NCI-H2227 (cell line): ENCODE measurements at regions not wholly inside any gene's neighbourhood (a gene's known extent, or its start where the extent isn't known, plus 50 kb on each side); places are given as distances from the start of the nearest gene placed in this dataset.

Experiments used
- DNase-seq: peaks from one replicate; lab custom pipeline; 2025; ENCODE audit not compliant: unreplicated experiment; lab: John Stamatoyannopoulos, UW

DNA sequence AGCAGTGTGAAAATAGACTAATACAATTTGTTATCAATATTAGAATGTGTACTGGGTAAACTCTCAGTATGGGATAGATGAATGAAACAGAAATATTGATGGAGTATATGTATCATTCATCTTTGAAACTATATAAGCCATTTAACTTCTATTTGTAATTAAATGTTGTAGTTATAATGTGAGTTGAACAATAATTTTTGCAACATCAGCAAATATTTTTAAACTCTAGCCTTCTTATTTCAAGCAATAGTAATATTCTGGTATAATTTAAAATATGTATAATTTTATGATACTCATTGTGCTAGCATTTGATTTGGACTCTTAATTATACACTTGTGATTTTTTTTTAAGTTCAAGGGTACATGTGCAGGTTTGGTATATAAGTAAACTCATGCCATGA lies 59.6 kb upstream of the RGMB start:
- DNase-seq = no peak

DNA sequence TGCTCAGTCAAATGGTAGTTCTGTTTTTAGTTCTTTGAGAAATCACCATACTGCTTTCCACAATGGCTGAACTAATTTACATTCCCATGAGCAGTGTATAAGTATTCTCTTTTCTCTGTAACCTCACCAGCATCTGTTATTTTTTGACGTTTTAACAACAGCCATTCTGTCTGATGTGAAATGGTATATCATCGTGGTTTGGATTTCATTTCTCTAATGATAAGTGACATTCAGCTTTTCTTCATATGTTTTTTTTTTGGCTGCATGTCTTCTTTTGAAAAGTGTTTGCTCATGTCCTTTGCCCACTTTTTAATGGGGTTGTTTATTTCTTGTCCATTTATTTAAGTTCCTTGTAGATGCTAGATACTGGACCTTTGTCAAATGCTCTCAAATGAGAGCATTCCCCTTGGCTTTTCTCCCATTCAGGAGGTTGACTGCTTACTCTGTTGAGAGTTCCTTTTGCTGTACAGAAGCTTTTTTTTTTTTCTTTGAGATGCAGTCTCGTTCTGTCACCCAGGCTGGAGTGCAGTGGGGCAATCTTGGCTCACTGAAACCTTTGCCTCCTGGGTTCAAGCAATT lies 58.7 kb upstream of the RGMB start:
- no peak for DNase-seq

DNA sequence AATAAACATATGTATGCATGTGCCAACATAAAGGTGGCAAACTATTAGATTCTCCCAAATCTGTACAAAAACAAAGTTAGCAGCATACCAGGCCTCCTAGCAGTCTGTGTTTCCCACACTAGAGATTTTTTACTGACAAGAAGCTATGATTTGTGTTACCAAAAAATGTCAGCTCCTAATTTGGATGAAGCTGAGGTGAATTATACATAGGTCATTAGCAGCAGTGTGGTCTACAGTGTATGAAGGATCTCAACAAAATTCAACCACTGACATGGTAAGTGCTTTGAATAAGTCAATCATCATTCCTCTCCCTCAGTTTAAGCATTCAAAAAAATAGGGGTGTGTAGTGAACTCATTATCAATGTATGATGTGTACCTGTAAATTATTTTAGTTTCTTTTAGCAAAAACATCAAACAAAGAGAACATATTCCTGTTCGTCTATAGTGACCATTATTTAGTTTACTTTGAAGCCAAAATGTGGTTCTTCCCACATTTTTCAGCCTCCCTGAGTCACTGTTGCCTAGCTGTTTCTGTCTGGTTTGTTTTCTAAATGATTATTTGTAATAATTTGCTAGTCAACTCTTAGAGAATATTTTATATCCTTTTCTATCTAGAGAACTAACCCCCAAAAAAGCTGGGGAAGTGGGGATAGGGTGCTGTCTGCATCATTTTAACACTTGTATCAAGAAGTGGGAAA lies 52.1 kb upstream of the RGMB start:
- DNase-seq = no peak

DNA sequence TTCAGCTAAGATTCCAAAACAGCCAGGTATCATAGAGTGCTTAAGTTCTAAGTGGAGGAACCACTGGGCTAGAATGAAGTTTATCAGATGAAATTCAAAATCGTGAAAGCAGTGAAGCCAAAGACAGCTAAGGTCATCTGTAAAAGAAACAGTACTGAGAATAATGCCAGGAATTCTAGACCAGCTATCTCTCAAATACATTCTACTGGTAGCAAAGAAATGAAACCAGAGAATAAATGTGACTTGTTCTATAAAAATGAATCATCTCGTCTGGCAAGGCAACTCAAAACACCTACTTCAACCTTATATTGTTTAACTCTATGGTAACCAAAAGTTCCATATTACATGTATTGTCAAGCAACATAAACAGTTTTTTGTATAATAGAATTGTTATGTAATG lies 51.3 kb upstream of the RGMB start:
- no peak for DNase-seq

DNA sequence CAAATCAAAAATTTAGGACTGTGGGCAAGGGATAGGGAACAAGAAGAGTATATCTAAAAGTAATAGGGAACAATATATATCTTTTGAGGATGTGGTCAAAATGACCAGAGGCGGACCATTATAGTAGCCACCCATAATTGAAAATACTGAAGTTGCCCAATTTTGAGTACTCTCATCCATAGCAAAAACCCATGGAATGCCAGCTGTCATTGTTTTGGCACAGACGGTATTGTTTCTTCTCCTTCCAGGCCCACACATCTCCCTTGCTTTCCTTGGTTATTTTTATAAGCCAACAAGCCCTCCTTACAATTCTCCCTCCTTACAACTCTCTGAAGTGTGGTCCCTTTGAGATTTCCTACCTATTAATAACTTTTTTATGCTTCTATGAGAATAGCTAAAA lies 50.4 kb upstream of the RGMB start:
- no peak for DNase-seq
